Ishikawa (cell line): ENCODE measurements at regions not wholly inside any gene's neighbourhood (a gene's known extent, or its start where the extent isn't known, plus 50 kb on each side); places are given as distances from the start of the nearest gene placed in this dataset.

Source experiments
- CEBPB ChIP-seq: IDR thresholded peaks from 2 replicates; pipeline ENCODE4 v1.6.1; 2012
- CREB1 ChIP-seq: IDR thresholded peaks from 2 replicates; pipeline ENCODE4 v1.6.1; 2012; ENCODE audit warnings: low read depth
- EGR1 ChIP-seq: IDR thresholded peaks from 2 replicates; pipeline ENCODE4 v1.6.1; 2012
- EP300 ChIP-seq: IDR thresholded peaks from 2 replicates; pipeline ENCODE4 v1.6.1; 2012; ENCODE audit warnings: borderline replicate concordance
- FOXM1 ChIP-seq: IDR thresholded peaks from 2 replicates; pipeline ENCODE4 v1.6.1; 2012; ENCODE audit warnings: low read depth, borderline replicate concordance
- NFIC ChIP-seq: IDR thresholded peaks from 2 replicates; pipeline ENCODE4 v1.6.1; 2012
- RAD21 ChIP-seq: IDR thresholded peaks from 2 replicates; pipeline ENCODE4 v1.6.1; 2012; ENCODE audit warnings: low read depth
- TCF12 ChIP-seq: IDR thresholded peaks from 2 replicates; pipeline ENCODE4 v1.6.1; 2012; ENCODE audit warnings: low read depth
- TEAD4 ChIP-seq: IDR thresholded peaks from 2 replicates; pipeline ENCODE4 v1.6.1; 2012
- YY1 ChIP-seq: IDR thresholded peaks from 2 replicates; pipeline ENCODE4 v1.6.1; 2012; ENCODE audit warnings: low read depth
- ZBTB7A ChIP-seq: IDR thresholded peaks from 2 replicates; pipeline ENCODE4 v1.6.1; 2012; ENCODE audit warnings: low read depth
- TF ChIP-seq, protein P1 (sequence below): IDR thresholded peaks from 2 replicates; pipeline ENCODE4 v1.6.1; 2012; ENCODE audit warnings: low read depth, mild to moderate bottlenecking
- TF ChIP-seq, protein P2 (sequence below): IDR thresholded peaks from 2 replicates; pipeline ENCODE4 v1.6.1; 2012

DNA sequence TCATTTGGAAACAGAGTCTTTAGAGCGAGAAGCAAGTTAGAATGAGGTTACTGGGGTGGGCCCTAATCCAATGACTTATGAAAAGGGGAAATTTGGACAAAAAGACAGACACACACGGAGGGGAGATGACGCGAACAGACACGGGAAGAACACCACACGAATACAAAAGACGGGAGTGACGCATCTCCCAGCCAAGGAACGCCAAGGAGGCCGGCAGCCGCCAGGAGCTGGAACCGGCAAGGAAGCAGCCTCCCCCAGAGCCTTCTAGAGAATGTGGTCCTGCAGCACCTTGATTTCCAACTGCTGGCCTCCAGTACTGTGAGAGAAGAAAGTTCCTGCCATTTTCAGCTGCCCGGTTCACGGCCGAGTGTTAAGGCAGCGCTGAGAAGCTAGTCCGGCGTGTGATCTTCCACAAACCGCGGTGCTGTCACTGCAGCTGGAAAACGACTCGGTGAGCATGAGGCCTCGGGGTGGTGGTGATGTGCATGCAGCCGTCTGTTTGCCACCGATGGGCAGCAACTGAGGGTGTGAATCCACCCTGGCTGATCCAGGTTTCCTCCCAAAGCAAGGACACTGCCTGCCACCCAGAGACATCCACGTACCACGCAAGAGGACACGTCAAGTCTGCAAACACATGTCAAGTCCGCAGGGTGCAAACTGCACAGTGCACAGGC, 124.5 kb downstream of the NCOR2 start:
- no peak for TF ChIP-seq ZBTB7A
- no peak for TF ChIP-seq FOXM1
- no peak for TF ChIP-seq YY1
- no peak for TF ChIP-seq RAD21
- TF ChIP-seq EGR1: no peak
- TF ChIP-seq, protein P1, sequence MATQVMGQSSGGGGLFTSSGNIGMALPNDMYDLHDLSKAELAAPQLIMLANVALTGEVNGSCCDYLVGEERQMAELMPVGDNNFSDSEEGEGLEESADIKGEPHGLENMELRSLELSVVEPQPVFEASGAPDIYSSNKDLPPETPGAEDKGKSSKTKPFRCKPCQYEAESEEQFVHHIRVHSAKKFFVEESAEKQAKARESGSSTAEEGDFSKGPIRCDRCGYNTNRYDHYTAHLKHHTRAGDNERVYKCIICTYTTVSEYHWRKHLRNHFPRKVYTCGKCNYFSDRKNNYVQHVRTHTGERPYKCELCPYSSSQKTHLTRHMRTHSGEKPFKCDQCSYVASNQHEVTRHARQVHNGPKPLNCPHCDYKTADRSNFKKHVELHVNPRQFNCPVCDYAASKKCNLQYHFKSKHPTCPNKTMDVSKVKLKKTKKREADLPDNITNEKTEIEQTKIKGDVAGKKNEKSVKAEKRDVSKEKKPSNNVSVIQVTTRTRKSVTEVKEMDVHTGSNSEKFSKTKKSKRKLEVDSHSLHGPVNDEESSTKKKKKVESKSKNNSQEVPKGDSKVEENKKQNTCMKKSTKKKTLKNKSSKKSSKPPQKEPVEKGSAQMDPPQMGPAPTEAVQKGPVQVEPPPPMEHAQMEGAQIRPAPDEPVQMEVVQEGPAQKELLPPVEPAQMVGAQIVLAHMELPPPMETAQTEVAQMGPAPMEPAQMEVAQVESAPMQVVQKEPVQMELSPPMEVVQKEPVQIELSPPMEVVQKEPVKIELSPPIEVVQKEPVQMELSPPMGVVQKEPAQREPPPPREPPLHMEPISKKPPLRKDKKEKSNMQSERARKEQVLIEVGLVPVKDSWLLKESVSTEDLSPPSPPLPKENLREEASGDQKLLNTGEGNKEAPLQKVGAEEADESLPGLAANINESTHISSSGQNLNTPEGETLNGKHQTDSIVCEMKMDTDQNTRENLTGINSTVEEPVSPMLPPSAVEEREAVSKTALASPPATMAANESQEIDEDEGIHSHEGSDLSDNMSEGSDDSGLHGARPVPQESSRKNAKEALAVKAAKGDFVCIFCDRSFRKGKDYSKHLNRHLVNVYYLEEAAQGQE: no peak

DNA sequence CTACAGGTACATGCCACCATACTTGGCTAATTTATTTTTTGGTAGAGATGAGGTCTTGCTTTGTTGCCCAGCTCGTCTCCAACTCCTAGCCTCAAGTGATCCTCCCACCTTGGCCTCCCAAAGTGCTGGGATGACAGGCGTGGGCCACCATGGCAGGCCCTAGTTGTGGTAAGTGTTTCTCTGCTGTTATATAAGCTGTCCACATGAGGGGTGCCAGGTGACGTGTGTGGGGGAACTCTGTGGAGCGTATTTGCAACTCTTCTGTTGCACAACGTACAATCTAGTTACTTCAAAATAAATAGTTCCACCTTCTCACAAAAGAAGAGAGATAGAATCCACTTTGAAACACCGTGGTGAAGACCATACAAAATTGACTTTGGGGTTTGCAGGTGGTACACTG, 125.1 kb downstream of the NCOR2 start:
- TF ChIP-seq YY1 (no peak), EP300 (no peak), ZBTB7A (no peak), CEBPB (no peak), CREB1 (no peak)

DNA sequence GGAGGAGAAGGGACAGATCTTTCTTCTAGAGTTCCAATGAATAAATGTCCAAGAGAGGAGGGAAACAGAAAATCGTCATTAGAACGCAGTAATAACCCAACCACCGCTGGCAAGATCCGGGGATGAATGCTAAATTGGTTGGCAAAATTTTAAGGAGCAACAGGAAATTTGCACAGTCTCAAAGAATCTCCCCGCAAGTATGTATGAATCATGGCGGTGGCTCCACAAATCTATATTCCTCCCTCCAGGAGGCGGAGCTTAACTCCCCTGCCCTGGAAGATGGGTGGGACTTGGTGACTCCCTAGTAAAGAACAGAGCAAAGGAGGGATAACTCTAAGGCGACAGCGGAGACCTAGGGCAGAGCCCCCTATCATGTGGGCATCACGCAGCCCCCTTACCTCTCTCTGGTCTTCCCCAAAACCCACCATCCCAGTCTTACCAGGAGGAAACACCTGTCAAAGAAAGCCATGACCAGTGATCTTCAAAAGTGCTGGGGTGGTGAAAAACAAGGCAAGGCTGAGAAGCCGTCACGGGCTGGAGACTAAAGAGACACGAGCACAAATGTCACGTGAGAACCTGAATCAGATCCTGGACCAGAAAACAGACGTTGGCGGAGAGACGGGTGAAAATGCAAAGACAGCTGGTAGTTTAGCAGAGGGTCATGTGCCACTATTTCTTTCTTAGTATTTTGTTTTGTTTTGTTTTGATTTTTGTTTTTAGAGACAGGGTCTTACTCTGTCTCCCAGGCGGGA, 125.8 kb downstream of the NCOR2 start:
- no peak for TF ChIP-seq NFIC
- TF ChIP-seq EP300: no peak
- no peak for TF ChIP-seq TEAD4

DNA sequence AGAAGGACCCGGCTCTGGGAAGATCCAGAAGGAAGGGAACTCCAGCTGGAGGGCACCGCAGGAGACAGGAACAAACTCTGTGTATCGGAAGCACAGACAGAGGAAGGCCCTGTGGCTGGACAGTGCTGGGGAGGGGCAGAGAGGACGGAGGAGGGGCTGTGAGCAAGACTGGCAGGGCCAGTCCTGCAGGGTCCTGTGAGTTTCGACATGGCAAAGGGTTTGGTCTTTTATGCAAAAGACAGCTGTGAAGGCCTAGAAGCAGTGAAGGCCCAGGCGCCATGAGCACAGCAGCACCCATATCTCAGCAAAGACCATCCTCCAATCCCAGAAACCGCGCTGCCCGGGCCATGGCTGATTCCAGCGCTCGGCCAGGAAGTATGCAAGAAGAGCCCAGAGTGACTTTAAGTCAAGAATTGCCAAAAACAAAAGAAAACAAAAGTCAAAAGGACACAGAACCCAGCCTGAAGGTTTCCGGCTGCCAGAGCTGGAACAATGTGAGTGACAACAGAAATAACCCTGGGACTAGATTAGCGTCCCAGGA, 126.5 kb downstream of the NCOR2 start:
- TF ChIP-seq CREB1 (no peak), RAD21 (no peak), YY1 (no peak), TCF12 (no peak), CEBPB (no peak), NFIC (no peak), ZBTB7A (no peak), EGR1 (no peak), FOXM1 (no peak)

DNA sequence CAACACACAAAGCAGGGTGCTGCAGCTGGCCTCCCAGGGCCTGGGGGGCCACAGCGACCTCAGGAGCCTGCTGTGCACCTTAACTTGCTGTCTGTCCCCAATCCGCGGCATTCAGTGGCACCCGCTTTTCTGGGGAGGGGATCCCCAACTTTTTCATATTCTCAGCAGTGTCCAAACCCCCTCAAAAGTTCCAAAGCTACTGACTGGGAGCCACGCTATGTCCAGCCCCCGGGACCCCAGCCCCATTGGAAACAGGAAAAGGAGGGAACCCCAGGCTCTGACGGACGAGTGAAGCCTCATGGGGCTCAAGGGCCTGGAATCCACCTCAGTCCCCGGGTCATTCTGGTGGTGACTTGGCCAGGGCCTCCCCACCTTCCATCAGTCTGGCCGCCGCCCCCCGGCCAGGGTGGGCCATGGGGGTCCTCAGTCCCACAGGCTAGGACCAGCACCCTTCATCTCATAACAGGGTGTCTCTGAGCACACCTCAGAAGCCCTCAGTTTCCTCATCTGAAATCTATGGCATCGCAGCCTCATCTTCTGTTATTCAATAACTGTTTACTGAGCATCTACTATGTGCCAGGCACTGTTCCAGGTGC, 127.3 kb downstream of the NCOR2 start:
- TF ChIP-seq ZBTB7A (no peak; the same call in 1 of the 2 replicates), EGR1 (no peak), EP300 (no peak), TCF12 (no peak), CREB1 (no peak), FOXM1 (no peak), CEBPB (no peak)
- TF ChIP-seq, protein P2, sequence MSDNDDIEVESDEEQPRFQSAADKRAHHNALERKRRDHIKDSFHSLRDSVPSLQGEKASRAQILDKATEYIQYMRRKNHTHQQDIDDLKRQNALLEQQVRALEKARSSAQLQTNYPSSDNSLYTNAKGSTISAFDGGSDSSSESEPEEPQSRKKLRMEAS: no peak

DNA sequence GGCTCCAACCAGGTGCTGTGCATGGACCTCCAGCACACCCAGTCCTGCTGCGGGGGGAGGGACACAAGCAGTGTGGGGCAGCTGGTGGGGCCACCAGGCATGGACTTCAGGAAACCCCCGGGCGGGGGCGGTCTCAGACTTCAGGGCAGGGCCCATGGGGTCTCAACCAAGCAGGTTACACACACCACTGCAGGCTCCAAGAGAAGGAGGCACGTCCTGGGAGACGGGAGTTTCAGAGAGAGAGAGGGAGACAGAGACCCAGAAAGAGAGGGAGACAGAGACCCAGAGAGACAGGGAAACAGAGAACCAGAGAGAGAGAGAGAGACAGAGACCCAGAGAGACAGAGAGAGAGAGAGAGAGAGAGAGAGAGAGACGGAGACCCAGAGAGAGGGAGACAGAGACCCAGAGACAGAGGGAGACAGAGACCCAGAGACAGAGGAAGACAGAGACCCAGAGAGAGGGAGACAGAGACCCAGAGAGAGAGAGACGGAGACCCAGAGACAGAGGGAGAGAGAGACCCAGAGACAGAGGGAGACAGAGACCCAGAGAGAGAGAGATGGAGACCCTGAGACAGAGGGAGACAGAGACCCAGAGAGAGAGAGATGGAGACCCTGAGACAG, 128.9 kb downstream of the NCOR2 start:
- TF ChIP-seq TCF12 (no peak), NFIC (no peak), RAD21 (no peak), EP300 (no peak), CEBPB (no peak), CREB1 (no peak)
- TF ChIP-seq, protein P1: no peak
- TF ChIP-seq, protein P2: no peak
